ENCODE measurements at regions not wholly inside any gene's neighbourhood (a gene's known extent, or its start where the extent isn't known, plus 50 kb on each side); places are given as distances from the start of the nearest gene placed in this dataset.

DNA sequence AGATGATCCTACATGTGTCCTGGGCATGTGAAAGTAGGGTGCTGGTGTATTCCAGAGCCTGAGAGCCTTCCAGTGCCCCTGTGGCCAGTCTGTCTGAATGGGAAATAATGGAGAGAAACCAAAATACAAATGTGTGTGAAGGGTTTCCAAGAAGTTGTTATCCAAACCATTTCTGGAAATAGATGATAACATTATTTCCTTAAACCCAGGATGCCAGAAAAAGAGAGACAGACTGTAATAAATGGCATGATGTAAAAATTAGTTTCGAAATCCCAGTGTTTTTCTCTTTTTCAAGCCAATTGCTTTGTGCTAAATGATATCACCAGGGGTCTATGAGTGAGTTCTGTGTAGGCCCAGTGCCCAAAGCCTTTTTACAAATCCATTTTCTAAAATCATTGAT lies 175.3 kb downstream of the PHLDA1 start:
- no peaks in the 10 kb centered on the region for H3K9me3 Mint-ChIP-seq
- no peaks in the 10 kb centered on the region for H3K36me3 Mint-ChIP-seq (ENCODE audit: low read depth)
- H3K9me2 ChIP-seq (ENCODE audit: insufficient read depth): no peaks in the 10 kb centered on the region
- H3K4me3 ChIP-seq: no peak overlapping the region
- H3K4me1 ChIP-seq (ENCODE audit: insufficient read depth): 0 out of 2 replicates have a peak, but pooled peaks cover 3% of the 10 kb centered on the region
- H3K27me3 Mint-ChIP-seq (ENCODE audit: insufficient read depth, low read depth, poor library complexity): no peaks in the 10 kb centered on the region
- H3K27ac ChIP-seq (ENCODE audit: low read depth): no peak overlapping the region
- no peak overlapping the region for H3K4me2 ChIP-seq
- DNase-seq (ENCODE audit: low spot score): no peak
- H3K36me3 ChIP-seq (ENCODE audit: insufficient read depth): no peaks in the 10 kb centered on the region
- H3K27me3 ChIP-seq (ENCODE audit: insufficient read depth): no peaks in the 10 kb centered on the region
- H3K79me2 ChIP-seq (replicated peaks; ENCODE audit: insufficient read depth): no peaks in the 10 kb centered on the region
- no peak overlapping the region for H3K27ac Mint-ChIP-seq
- H2AFZ ChIP-seq: no peak overlapping the region
- TF ChIP-seq, protein P1, sequence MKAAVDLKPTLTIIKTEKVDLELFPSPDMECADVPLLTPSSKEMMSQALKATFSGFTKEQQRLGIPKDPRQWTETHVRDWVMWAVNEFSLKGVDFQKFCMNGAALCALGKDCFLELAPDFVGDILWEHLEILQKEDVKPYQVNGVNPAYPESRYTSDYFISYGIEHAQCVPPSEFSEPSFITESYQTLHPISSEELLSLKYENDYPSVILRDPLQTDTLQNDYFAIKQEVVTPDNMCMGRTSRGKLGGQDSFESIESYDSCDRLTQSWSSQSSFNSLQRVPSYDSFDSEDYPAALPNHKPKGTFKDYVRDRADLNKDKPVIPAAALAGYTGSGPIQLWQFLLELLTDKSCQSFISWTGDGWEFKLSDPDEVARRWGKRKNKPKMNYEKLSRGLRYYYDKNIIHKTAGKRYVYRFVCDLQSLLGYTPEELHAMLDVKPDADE (IDR thresholded peaks at IDR 0.05): no peak
- TF ChIP-seq EZH2phosphoT487 (IDR thresholded peaks at IDR 0.05; ENCODE audit: unreplicated experiment) (no peak), EZH2 (IDR thresholded peaks at IDR 0.05; ENCODE audit: low read depth, unreplicated experiment) (no peak), ZNF114 (CRISPR knock-in tag; IDR thresholded peaks at IDR 0.05) (no peak)
- ATAC-seq: no peak
- peaks cover 3% of the 10 kb centered on the region for H3K4me1 Mint-ChIP-seq
- H3K4me3 Mint-ChIP-seq: no peak overlapping the region
- H3F3A ChIP-seq (replicated peaks; ENCODE audit: low read depth): no peaks in the 10 kb centered on the region
- H4K20me1 ChIP-seq (replicated peaks; ENCODE audit: insufficient read depth): no peaks in the 10 kb centered on the region

DNA sequence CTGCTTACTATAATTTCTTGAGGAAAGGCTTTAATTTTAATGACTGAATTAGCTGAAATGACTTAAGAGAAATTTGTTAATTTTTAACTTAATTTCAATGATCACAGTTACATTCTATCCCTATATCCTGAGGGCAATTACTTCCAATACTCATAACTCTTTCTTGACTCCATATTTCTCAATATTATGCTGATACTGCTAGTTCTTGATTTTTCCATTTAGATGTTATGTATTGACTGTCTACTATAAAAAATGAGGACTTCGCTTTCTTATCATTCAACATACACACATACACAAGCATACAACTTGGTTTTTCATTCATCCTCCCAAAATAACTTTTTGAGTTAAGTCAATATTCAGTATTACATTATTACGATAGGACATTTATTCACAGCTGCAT lies 176.2 kb downstream of the PHLDA1 start:
- H3K4me1 Mint-ChIP-seq: peaks cover 5% of the 10 kb centered on the region
- no peak overlapping the region for H3K4me2 ChIP-seq
- DNase-seq (ENCODE audit: low spot score): no peak
- no peak overlapping the region for H3K4me3 Mint-ChIP-seq
- no peaks in the 10 kb centered on the region for H3K79me2 ChIP-seq (replicated peaks; ENCODE audit: insufficient read depth)
- H3K9me3 Mint-ChIP-seq: no peaks in the 10 kb centered on the region
- H3K36me3 Mint-ChIP-seq (ENCODE audit: low read depth): no peaks in the 10 kb centered on the region
- H3K27ac ChIP-seq (ENCODE audit: low read depth): no peak overlapping the region
- ATAC-seq: no peak
- H3K9me2 ChIP-seq (ENCODE audit: insufficient read depth): no peaks in the 10 kb centered on the region
- no peaks in the 10 kb centered on the region for H3K27me3 ChIP-seq (ENCODE audit: insufficient read depth)
- no peaks in the 10 kb centered on the region for H3K27me3 Mint-ChIP-seq (ENCODE audit: insufficient read depth, low read depth, poor library complexity)
- no peak overlapping the region for H3K27ac Mint-ChIP-seq
- H3K4me1 ChIP-seq (ENCODE audit: insufficient read depth): 0 out of 2 replicates have a peak, but pooled peaks cover 3% of the 10 kb centered on the region
- H3F3A ChIP-seq (replicated peaks; ENCODE audit: low read depth): no peaks in the 10 kb centered on the region
- no peaks in the 10 kb centered on the region for H3K36me3 ChIP-seq (ENCODE audit: insufficient read depth)
- H4K20me1 ChIP-seq (replicated peaks; ENCODE audit: insufficient read depth): no peaks in the 10 kb centered on the region
- no peak overlapping the region for H2AFZ ChIP-seq
- no peak overlapping the region for H3K4me3 ChIP-seq
- TF ChIP-seq, protein P2, sequence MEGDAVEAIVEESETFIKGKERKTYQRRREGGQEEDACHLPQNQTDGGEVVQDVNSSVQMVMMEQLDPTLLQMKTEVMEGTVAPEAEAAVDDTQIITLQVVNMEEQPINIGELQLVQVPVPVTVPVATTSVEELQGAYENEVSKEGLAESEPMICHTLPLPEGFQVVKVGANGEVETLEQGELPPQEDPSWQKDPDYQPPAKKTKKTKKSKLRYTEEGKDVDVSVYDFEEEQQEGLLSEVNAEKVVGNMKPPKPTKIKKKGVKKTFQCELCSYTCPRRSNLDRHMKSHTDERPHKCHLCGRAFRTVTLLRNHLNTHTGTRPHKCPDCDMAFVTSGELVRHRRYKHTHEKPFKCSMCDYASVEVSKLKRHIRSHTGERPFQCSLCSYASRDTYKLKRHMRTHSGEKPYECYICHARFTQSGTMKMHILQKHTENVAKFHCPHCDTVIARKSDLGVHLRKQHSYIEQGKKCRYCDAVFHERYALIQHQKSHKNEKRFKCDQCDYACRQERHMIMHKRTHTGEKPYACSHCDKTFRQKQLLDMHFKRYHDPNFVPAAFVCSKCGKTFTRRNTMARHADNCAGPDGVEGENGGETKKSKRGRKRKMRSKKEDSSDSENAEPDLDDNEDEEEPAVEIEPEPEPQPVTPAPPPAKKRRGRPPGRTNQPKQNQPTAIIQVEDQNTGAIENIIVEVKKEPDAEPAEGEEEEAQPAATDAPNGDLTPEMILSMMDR (conservative IDR thresholded peaks at IDR 0.05; ENCODE audit: low read depth in 2 of 2): no peak
- no peak for TF ChIP-seq EZH2 (IDR thresholded peaks at IDR 0.05; ENCODE audit: low read depth, unreplicated experiment)
- TF ChIP-seq NANOG (IDR thresholded peaks at IDR 0.05; ENCODE audit: borderline replicate concordance): no peak
- no peak for TF ChIP-seq ZNF114 (CRISPR knock-in tag; IDR thresholded peaks at IDR 0.05)
- TF ChIP-seq, protein P3, sequence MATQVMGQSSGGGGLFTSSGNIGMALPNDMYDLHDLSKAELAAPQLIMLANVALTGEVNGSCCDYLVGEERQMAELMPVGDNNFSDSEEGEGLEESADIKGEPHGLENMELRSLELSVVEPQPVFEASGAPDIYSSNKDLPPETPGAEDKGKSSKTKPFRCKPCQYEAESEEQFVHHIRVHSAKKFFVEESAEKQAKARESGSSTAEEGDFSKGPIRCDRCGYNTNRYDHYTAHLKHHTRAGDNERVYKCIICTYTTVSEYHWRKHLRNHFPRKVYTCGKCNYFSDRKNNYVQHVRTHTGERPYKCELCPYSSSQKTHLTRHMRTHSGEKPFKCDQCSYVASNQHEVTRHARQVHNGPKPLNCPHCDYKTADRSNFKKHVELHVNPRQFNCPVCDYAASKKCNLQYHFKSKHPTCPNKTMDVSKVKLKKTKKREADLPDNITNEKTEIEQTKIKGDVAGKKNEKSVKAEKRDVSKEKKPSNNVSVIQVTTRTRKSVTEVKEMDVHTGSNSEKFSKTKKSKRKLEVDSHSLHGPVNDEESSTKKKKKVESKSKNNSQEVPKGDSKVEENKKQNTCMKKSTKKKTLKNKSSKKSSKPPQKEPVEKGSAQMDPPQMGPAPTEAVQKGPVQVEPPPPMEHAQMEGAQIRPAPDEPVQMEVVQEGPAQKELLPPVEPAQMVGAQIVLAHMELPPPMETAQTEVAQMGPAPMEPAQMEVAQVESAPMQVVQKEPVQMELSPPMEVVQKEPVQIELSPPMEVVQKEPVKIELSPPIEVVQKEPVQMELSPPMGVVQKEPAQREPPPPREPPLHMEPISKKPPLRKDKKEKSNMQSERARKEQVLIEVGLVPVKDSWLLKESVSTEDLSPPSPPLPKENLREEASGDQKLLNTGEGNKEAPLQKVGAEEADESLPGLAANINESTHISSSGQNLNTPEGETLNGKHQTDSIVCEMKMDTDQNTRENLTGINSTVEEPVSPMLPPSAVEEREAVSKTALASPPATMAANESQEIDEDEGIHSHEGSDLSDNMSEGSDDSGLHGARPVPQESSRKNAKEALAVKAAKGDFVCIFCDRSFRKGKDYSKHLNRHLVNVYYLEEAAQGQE (IDR thresholded peaks at IDR 0.05; ENCODE audit: unreplicated experiment): no peak
- no peak for TF ChIP-seq JUNB (IDR thresholded peaks at IDR 0.05; ENCODE audit: unreplicated experiment)
- no peak for TF ChIP-seq ZNF331 (CRISPR knock-in tag; IDR thresholded peaks at IDR 0.05; ENCODE audit: low read depth)
- TF ChIP-seq CREB1 (CRISPR knock-in tag; IDR thresholded peaks at IDR 0.05; ENCODE audit: low read depth): no peak
- no peak for TF ChIP-seq POLR2AphosphoS5 (IDR thresholded peaks at IDR 0.05; ENCODE audit: low read depth)
- no peak for TF ChIP-seq EZH2phosphoT487 (IDR thresholded peaks at IDR 0.05; ENCODE audit: unreplicated experiment)
- no peak for TF ChIP-seq STAT1 (IDR thresholded peaks at IDR 0.05; ENCODE audit: unreplicated experiment)

All from GM23338 (cell line).